NAMALWA (cell line): ENCODE measurements at regions not wholly inside any gene's neighbourhood (a gene's known extent, or its start where the extent isn't known, plus 50 kb on each side); places are given as distances from the start of the nearest gene placed in this dataset.

Experiments
- DNase-seq: peaks from one replicate; pipeline ENCODE4 v3.0.0-alpha.2; 2015; ENCODE audit warnings: low spot score

- no peak for DNase-seq
Measured at GRCh38 chr13:53703371-53704080, 674.9 kb downstream of the OLFM4 start.

- DNase-seq: no peak
Measured at GRCh38 chr13:53719281-53719680, 690.7 kb downstream of the OLFM4 start.

- DNase-seq: no peak
Measured at GRCh38 chr13:53732664-53733063, 704.1 kb downstream of the OLFM4 start.

GRCh38 chr13:53743906-53744305, 715.3 kb downstream of the OLFM4 start:
- peak; percentile 5 for DNase-seq

GRCh38 chr13:53747825-53748224, 719.2 kb downstream of the OLFM4 start:
- DNase-seq: no peak

- DNase-seq: no peak
Measured at GRCh38 chr13:53749306-53749705, 720.7 kb downstream of the OLFM4 start.

GRCh38 chr13:53759016-53759415, 730.4 kb downstream of the OLFM4 start:
- DNase-seq: no peak

GRCh38 chr13:53775807-53776206, 747.2 kb downstream of the OLFM4 start:
- DNase-seq: no peak

- DNase-seq: peak; percentile 9
Measured at GRCh38 chr13:53778937-53779336, 750.3 kb downstream of the OLFM4 start.

- DNase-seq: no peak
Measured at GRCh38 chr13:53781941-53782340, 753.3 kb downstream of the OLFM4 start.

GRCh38 chr13:53782488-53782961, 753.9 kb downstream of the OLFM4 start:
- DNase-seq: peak; percentile 69

GRCh38 chr13:53783471-53783870, 754.9 kb downstream of the OLFM4 start:
- no peak for DNase-seq

- no peak for DNase-seq
Measured at GRCh38 chr13:53788286-53788685, 759.7 kb downstream of the OLFM4 start.

GRCh38 chr13:53800011-53800410, 771.4 kb downstream of the OLFM4 start:
- DNase-seq: no peak

- DNase-seq: no peak
Measured at GRCh38 chr13:53807251-53807834, 778.7 kb downstream of the OLFM4 start.

GRCh38 chr13:53821632-53822031, 793.0 kb downstream of the OLFM4 start:
- DNase-seq: no peak

- DNase-seq: no peak
Measured at GRCh38 chr13:53822136-53822535, 793.5 kb downstream of the OLFM4 start.

GRCh38 chr13:53839461-53839860, 810.8 kb downstream of the OLFM4 start:
- DNase-seq: no peak

GRCh38 chr13:53844473-53845146, 816.0 kb downstream of the OLFM4 start:
- DNase-seq: no peak

GRCh38 chr13:53847502-53847901, 818.9 kb downstream of the OLFM4 start:
- no peak for DNase-seq

GRCh38 chr13:53848366-53848961, 819.9 kb downstream of the OLFM4 start:
- DNase-seq: no peak

- no peak for DNase-seq
Measured at GRCh38 chr13:53854321-53854720, 825.7 kb downstream of the OLFM4 start.
